ENCODE measurements at regions not wholly inside any gene's neighbourhood (a gene's known extent, or its start where the extent isn't known, plus 50 kb on each side); places are given as distances from the start of the nearest gene placed in this dataset.
"Not testable (repeated sequence)": the region's sequence is repeated elsewhere in the genome, so short reads cannot be mapped to it uniquely, and the experiment has no call there.

DNA sequence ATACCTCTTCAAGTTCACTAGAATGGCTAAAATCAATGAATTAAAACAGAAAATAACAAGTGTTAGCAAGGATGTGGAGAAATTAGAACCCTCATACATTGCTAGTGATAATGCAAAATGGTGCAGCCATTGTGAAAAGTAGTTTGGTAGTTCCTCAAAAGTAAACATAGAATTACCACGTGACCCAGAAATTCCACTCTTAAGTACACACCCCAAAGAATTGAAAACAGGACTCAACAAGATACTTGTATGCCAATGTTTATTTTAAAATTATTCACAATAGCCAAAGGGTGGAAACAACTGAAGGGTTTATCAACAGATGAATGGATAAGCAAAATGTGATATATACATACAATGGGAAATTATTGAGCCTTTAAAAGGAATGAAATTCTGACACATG lies 70.3 kb downstream of the BARX1 start:
- Histone ChIP-seq H3K9me3 (ENCODE audit: control insufficient read depth, insufficient read depth, low read depth, low read length) (no peaks in the 10 kb centered on the region), H3K27ac (ENCODE audit: low read length) (no peak overlapping the region), H3K4me1 (ENCODE audit: control insufficient read depth, insufficient read depth, low read length) (no peaks in the 10 kb centered on the region), H3K36me3 (ENCODE audit: control insufficient read depth, insufficient read depth, low read length) (no peaks in the 10 kb centered on the region), H3K4me3 (ENCODE audit: low read depth in 2 of 2, low read length in 2 of 2) (no peak overlapping the region), H3K27me3 (ENCODE audit: control insufficient read depth, insufficient read depth, low read length) (no peaks in the 10 kb centered on the region)
- intact Hi-C loops (cut with micrococcal nuclease; ENCODE audit: unreplicated experiment) (no loop called here), in situ Hi-C loops (cut with HindIII; ENCODE audit: low pct_unique_long_range_greater_than_20kb, low sequenced_read_pairs) (no loop called here)
- ChIA-PET POLR2A (no interaction called here), CTCF (no interaction called here)
- BruUV-seq (replicated peaks), result no TSS peak
- ATAC-seq (no peak), DNase-seq (ENCODE audit: low read depth, low spot score) (no peak)
- TF ChIP-seq SIN3A (IDR thresholded peaks at IDR 0.05; ENCODE audit: borderline replicate concordance, insufficient read depth, low read depth, low read length) (no peak), TCF7L2 (IDR thresholded peaks at IDR 0.05; ENCODE audit: low read depth, low read length) (no peak), POLR2AphosphoS5 (IDR thresholded peaks at IDR 0.05; ENCODE audit: low read depth, low read length) (no peak)
- TF ChIP-seq, protein P1, sequence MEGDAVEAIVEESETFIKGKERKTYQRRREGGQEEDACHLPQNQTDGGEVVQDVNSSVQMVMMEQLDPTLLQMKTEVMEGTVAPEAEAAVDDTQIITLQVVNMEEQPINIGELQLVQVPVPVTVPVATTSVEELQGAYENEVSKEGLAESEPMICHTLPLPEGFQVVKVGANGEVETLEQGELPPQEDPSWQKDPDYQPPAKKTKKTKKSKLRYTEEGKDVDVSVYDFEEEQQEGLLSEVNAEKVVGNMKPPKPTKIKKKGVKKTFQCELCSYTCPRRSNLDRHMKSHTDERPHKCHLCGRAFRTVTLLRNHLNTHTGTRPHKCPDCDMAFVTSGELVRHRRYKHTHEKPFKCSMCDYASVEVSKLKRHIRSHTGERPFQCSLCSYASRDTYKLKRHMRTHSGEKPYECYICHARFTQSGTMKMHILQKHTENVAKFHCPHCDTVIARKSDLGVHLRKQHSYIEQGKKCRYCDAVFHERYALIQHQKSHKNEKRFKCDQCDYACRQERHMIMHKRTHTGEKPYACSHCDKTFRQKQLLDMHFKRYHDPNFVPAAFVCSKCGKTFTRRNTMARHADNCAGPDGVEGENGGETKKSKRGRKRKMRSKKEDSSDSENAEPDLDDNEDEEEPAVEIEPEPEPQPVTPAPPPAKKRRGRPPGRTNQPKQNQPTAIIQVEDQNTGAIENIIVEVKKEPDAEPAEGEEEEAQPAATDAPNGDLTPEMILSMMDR (IDR thresholded peaks at IDR 0.05), result no peak
- TF ChIP-seq, protein P2, sequence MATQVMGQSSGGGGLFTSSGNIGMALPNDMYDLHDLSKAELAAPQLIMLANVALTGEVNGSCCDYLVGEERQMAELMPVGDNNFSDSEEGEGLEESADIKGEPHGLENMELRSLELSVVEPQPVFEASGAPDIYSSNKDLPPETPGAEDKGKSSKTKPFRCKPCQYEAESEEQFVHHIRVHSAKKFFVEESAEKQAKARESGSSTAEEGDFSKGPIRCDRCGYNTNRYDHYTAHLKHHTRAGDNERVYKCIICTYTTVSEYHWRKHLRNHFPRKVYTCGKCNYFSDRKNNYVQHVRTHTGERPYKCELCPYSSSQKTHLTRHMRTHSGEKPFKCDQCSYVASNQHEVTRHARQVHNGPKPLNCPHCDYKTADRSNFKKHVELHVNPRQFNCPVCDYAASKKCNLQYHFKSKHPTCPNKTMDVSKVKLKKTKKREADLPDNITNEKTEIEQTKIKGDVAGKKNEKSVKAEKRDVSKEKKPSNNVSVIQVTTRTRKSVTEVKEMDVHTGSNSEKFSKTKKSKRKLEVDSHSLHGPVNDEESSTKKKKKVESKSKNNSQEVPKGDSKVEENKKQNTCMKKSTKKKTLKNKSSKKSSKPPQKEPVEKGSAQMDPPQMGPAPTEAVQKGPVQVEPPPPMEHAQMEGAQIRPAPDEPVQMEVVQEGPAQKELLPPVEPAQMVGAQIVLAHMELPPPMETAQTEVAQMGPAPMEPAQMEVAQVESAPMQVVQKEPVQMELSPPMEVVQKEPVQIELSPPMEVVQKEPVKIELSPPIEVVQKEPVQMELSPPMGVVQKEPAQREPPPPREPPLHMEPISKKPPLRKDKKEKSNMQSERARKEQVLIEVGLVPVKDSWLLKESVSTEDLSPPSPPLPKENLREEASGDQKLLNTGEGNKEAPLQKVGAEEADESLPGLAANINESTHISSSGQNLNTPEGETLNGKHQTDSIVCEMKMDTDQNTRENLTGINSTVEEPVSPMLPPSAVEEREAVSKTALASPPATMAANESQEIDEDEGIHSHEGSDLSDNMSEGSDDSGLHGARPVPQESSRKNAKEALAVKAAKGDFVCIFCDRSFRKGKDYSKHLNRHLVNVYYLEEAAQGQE (IDR thresholded peaks at IDR 0.05; ENCODE audit: insufficient read depth in 1 of 2, low read depth in 2 of 2, low read length in 1 of 2), result no peak

DNA sequence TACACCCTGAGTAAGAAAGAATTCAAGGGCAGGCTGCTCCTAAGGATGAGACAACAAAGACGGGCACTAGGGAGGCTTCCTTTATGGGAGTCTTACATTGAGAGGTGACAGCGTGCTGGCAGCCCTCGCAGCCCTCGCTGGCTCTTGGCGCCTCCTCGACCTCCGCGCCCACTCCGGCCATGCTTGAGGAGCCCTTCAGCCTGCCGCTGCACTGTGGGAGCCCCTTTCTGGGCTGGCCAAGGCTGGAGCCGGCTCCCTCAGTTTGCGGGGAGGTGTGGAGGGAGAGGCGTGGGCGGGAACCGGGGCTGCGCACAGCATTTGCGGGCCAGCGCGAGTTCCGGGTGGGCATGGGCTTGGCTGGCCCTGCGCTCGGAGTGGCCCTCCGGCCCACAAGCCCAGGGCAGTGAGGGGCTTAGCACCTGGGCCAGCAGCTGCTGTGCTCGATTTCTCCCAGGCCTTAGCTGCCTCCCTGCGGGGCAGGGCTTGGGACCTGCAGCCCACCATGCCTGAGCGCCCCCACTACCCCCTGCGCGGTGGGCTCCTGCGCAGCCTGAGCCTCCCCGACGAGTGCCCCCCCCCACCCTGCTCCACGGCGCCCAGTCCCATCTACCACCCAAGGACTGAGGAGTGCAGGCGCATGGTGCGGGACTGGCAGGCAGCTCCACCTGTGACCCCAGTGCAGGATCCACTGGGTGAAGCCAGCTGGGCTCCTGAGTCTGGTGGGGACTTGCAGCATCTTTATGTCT lies 75.3 kb downstream of the BARX1 start:
- DNase-seq (ENCODE audit: low read depth, low spot score); POLR2A ChIA-PET; intact Hi-C loops (cut with micrococcal nuclease; ENCODE audit: unreplicated experiment); H3K4me1 ChIP-seq (ENCODE audit: control insufficient read depth, insufficient read depth, low read length); H3K27me3 ChIP-seq (ENCODE audit: control insufficient read depth, insufficient read depth, low read length); CTCF ChIA-PET; H3K4me3 ChIP-seq (ENCODE audit: low read depth in 2 of 2, low read length in 2 of 2); H3K27ac ChIP-seq (ENCODE audit: low read length); ATAC-seq; H3K36me3 ChIP-seq (ENCODE audit: control insufficient read depth, insufficient read depth, low read length); H3K9me3 ChIP-seq (ENCODE audit: control insufficient read depth, insufficient read depth, low read depth, low read length); BruUV-seq (replicated peaks); in situ Hi-C loops (cut with HindIII; ENCODE audit: low pct_unique_long_range_greater_than_20kb, low sequenced_read_pairs): not testable (repeated sequence)

DNA sequence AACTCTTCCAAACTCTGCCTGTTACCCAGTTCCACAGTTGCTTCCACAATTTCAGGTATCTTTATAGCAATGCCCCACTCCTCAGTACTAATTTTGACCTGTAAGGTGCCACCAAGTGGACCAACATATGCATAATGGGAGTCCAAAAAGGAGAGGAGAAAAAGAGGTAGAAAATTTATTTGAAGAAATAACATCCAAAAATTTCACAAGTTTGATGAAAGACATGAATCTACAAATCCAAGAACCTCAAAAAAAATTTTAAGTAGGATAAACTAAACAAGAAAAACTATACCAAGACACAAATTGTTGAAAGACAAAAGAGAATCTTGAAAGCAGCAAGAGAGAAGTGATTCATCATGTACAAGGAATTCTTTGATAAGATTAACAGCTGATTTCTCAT lies 79.8 kb downstream of the BARX1 start:
- no peak overlapping the region for H3K27ac ChIP-seq (ENCODE audit: low read length)
- TF ChIP-seq POLR2AphosphoS5 (IDR thresholded peaks at IDR 0.05; ENCODE audit: low read depth, low read length) (no peak), TCF7L2 (IDR thresholded peaks at IDR 0.05; ENCODE audit: low read depth, low read length) (no peak), SIN3A (IDR thresholded peaks at IDR 0.05; ENCODE audit: borderline replicate concordance, insufficient read depth, low read depth, low read length) (no peak)
- TF ChIP-seq, protein P2 (IDR thresholded peaks at IDR 0.05; ENCODE audit: insufficient read depth in 1 of 2, low read depth in 2 of 2, low read length in 1 of 2), result no peak
- TF ChIP-seq, protein P1 (IDR thresholded peaks at IDR 0.05), result no peak
- intact Hi-C loops (cut with micrococcal nuclease; ENCODE audit: unreplicated experiment) (no loop called here), in situ Hi-C loops (cut with HindIII; ENCODE audit: low pct_unique_long_range_greater_than_20kb, low sequenced_read_pairs) (no loop called here)
- no TSS peak for BruUV-seq (replicated peaks)
- CTCF ChIA-PET, result no interaction called here
- no peak for ATAC-seq
- H3K27me3 ChIP-seq (ENCODE audit: control insufficient read depth, insufficient read depth, low read length), result no peaks in the 10 kb centered on the region
- H3K4me1 ChIP-seq (ENCODE audit: control insufficient read depth, insufficient read depth, low read length), result no peaks in the 10 kb centered on the region
- POLR2A ChIA-PET, result no interaction called here
- no peak overlapping the region for H3K4me3 ChIP-seq (ENCODE audit: low read depth in 2 of 2, low read length in 2 of 2)
- no peak for DNase-seq (ENCODE audit: low read depth, low spot score)
- H3K9me3 ChIP-seq (ENCODE audit: control insufficient read depth, insufficient read depth, low read depth, low read length), result peaks cover 3% of the 10 kb centered on the region; the same call in 1 of the 2 replicates
- H3K36me3 ChIP-seq (ENCODE audit: control insufficient read depth, insufficient read depth, low read length), result no peaks in the 10 kb centered on the region

Measured in Panc1 (cell line).